GM18507 (cell line): ENCODE measurements at regions not wholly inside any gene's neighbourhood (a gene's known extent, or its start where the extent isn't known, plus 50 kb on each side); places are given as distances from the start of the nearest gene placed in this dataset.
"Not testable (repeated sequence)": the region's sequence is repeated elsewhere in the genome, so short reads cannot be mapped to it uniquely, and the experiment has no call there.

Source experiments
- DNase-seq: peaks from one replicate; pipeline ENCODE4 v3.0.0; 2011; ENCODE audit warnings: low read depth; ENCODE audit not compliant: insufficient read length; ENCODE audit errors: extremely low spot score
- FAIRE-seq: peaks from 2 replicates; lab custom pipeline; 2011; peaks lifted over from hg19 to GRCh38; lab: Jason Lieb, UNC

DNA sequence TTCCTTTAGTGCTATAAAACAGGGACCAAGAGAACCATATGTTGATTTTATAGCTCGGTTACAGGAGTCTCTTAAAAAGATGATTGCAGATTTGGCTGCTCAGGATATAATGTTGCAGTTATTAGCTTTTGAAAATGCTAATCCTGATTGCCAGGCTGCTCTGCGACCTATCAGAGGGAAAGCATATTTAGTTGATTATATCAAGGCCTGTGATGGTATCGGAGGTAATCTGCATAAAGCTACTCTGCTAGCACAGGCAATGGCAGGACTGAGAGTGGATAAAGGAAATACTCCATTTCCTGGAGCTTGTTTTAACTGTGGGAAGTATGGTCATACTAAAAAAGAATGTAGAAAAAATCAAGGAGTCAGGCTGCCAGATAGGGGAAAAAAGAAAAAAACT, 99.0 kb upstream of the CCNH start:
- not testable (repeated sequence) for DNase-seq, FAIRE-seq

DNA sequence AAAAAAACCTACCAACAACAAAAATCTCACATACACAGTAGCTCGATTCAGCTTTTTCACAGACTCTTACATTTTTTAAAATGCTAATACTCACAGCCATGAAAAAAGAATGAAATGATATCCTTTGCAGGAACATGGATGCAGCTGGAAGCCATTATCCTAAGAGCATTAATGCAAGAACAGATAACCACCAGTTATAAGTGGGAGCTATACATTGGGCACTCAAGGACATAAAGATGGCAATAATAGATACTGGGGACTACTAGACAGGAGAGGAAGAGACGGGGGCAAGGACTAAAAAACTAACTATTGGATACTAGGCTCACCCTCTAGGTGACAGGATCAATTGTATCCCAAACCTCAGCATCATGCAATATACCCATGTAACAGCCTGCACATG, 90.3 kb upstream of the CCNH start:
- no peak for FAIRE-seq
- no peak for DNase-seq

DNA sequence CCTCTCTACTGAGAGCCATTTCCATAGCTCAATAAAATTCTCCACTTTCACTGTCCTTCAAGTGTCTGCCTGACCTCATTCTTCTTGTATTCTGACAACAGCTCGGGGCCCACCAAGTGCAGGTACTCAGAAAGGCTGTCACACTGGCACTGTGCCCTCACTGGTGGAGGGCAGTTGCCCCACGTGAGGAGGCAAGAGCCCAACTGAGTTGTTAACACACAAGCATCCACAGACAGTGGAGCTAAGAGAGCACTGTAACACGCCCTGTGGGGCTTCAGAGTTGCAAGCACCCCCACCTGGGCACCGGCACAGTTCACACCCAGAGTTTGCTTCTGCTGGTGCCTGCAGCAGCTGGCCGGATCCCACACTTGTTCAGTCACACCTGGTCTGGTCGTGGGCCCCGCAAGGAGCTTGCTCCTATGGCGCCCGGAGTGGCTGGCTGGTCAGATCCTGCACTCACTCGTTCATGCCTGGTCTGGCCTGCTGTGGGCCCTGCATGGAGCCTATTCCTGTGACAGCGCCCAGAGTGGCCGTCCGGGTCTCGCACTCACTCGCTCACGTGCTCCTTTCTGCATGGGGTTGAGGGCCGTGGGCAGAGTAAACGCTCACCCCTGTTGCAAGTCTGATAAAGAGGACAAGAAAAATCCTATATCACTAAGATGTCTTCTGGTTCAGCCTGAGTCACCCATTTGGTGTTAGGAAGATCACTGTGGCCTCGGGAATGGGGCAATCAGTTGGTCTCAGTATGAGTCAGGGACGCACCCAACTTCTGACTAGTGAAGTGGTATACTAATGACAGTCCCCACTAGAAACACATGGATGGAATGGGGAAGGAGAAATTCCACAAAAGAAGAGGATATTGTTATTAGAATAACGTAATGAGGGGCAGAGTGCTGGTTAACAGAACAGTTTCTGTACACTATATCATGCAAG, 87.0 kb upstream of the CCNH start:
- DNase-seq, result no peak

More for the DNA sequence above, 87.0 kb upstream of the CCNH start:
- no peak for FAIRE-seq
